GM12891 (cell line): ENCODE measurements at regions not wholly inside any gene's neighbourhood (a gene's known extent, or its start where the extent isn't known, plus 50 kb on each side); places are given as distances from the start of the nearest gene placed in this dataset.

Experiments used
- PAX5 ChIP-seq: IDR thresholded peaks from 2 replicates; pipeline ENCODE4 v1.6.1; 2011; ENCODE audit warnings: low read length, moderate library complexity, mild to moderate bottlenecking; ENCODE audit not compliant: insufficient read depth, severe bottlenecking
- POLR2A ChIP-seq: IDR thresholded peaks from 2 replicates; pipeline ENCODE4 v1.6.1; 2011; ENCODE audit warnings: low read depth, low read length, control low read depth
- POLR2AphosphoS5 ChIP-seq: IDR thresholded peaks from 2 replicates; pipeline ENCODE4 v1.6.1; 2011; ENCODE audit warnings: low read depth, low read length, control low read depth
- SPI1 ChIP-seq: IDR thresholded peaks from 2 replicates; pipeline ENCODE4 v1.6.1; 2011; ENCODE audit warnings: low read depth, low read length, control low read depth

- no peak for TF ChIP-seq POLR2A
- TF ChIP-seq POLR2AphosphoS5 = no peak
- no peak for TF ChIP-seq SPI1
- no peak for TF ChIP-seq PAX5
Observed at GRCh38 chr16:51876601-51876875, 670.4 kb downstream of the TOX3 start.
